Activated CD8-positive, alpha-beta memory T cell treated with anti-CD3 and anti-CD28 coated beads for 24 hours (primary cell): ENCODE measurements at regions not wholly inside any gene's neighbourhood (a gene's known extent, or its start where the extent isn't known, plus 50 kb on each side); places are given as distances from the start of the nearest gene placed in this dataset.
"Not testable (repeated sequence)": the region's sequence is repeated elsewhere in the genome, so short reads cannot be mapped to it uniquely, and the experiment has no call there.

Experiments used
- DNase-seq: peaks from one replicate; pipeline ENCODE4 v3.0.0-alpha.2; 2020

- no peak for DNase-seq
Measured at GRCh38 chr6:165842281-165842936, 179.4 kb upstream of the PDE10A start.

GRCh38 chr6:165841153-165841558 is 178.1 kb upstream of the PDE10A start:
- no peak for DNase-seq

- no peak for DNase-seq
Measured at GRCh38 chr6:165837948-165838745, 175.1 kb upstream of the PDE10A start.

- not testable (repeated sequence) for DNase-seq
Measured at GRCh38 chr6:165836648-165837047, 173.6 kb upstream of the PDE10A start.

- no peak for DNase-seq
Measured at GRCh38 chr6:165835410-165835851, 172.4 kb upstream of the PDE10A start.

GRCh38 chr6:165834613-165835259 is 171.7 kb upstream of the PDE10A start:
- DNase-seq, result no peak

- DNase-seq, result no peak
Measured at GRCh38 chr6:165833355-165833754, 170.3 kb upstream of the PDE10A start.

- DNase-seq, result no peak
Measured at GRCh38 chr6:165831812-165832510, 168.9 kb upstream of the PDE10A start.

- DNase-seq, result no peak
Measured at GRCh38 chr6:165830761-165831160, 167.7 kb upstream of the PDE10A start.

- no peak for DNase-seq
Measured at GRCh38 chr6:165829376-165829775, 166.3 kb upstream of the PDE10A start.

GRCh38 chr6:165827190-165827518 is 164.1 kb upstream of the PDE10A start:
- no peak for DNase-seq

GRCh38 chr6:165826487-165827189 is 163.6 kb upstream of the PDE10A start:
- DNase-seq, result no peak

GRCh38 chr6:165825256-165825815 is 162.3 kb upstream of the PDE10A start:
- no peak for DNase-seq

GRCh38 chr6:165823609-165824326 is 160.7 kb upstream of the PDE10A start:
- DNase-seq, result no peak

- DNase-seq, result no peak
Measured at GRCh38 chr6:165822501-165822900, 159.5 kb upstream of the PDE10A start.

GRCh38 chr6:165821754-165822153 is 158.7 kb upstream of the PDE10A start:
- no peak for DNase-seq

- no peak for DNase-seq
Measured at GRCh38 chr6:165820934-165821333, 157.9 kb upstream of the PDE10A start.

- no peak for DNase-seq
Measured at GRCh38 chr6:165820407-165820806, 157.4 kb upstream of the PDE10A start.

GRCh38 chr6:165819394-165819793 is 156.4 kb upstream of the PDE10A start:
- DNase-seq, result no peak

GRCh38 chr6:165818200-165818599 is 155.2 kb upstream of the PDE10A start:
- no peak for DNase-seq

- DNase-seq, result no peak
Measured at GRCh38 chr6:165817771-165818170, 154.7 kb upstream of the PDE10A start.

GRCh38 chr6:165817148-165817547 is 154.1 kb upstream of the PDE10A start:
- no peak for DNase-seq
